GM18868 (cell line): ENCODE measurements at regions not wholly inside any gene's neighbourhood (a gene's known extent, or its start where the extent isn't known, plus 50 kb on each side); places are given as distances from the start of the nearest gene placed in this dataset.

Experiments used
- ATAC-seq: cut with Tn5 transposase; IDR thresholded peaks from one replicate; pipeline ENCODE4 v1.9.1; 2021; ENCODE audit warnings: mild to moderate bottlenecking, moderate library complexity; ENCODE audit not compliant: unreplicated experiment

DNA sequence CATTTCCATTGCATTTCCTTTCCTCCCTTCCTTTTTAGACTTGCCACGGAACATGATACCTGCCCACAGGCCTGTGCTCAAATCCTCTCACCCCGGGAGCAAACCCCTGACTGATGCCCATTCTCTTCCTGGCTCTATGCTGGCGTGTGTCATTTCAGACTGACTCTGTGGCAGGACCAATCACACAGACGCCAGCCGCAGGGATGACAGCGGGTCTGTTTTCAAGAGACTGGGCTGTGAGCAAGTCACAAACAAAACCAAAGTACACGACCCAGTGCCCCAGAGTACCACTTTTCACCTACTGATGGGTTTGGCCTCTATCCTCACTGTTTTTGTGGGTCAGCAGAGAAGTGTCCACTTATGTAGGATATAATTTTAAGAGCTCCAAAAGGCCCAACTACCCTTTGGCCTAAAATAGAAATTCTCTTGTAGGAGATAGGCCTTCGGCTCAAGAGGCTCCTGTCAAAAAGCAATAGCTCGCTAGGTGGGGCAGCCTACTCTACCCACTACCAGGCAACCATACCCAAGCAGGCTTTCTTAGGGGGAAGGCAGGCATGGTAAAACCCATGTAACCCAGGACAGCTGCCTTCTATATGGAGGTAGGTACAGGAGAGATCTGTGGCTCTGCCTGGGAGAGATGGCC is 215.7 kb downstream of the CDC5L start:
- ATAC-seq = no peak

GRCh38 chr6:44606504-44606903 is 219.0 kb downstream of the CDC5L start:
- ATAC-seq = no peak

- no peak for ATAC-seq
Observed at GRCh38 chr6:44606976-44607375, 219.5 kb downstream of the CDC5L start.

GRCh38 chr6:44608175-44608574 is 220.7 kb downstream of the CDC5L start:
- ATAC-seq = no peak

GRCh38 chr6:44609051-44609612 is 221.6 kb downstream of the CDC5L start:
- ATAC-seq = no peak

GRCh38 chr6:44614396-44614795 is 226.9 kb downstream of the CDC5L start:
- ATAC-seq = no peak

DNA sequence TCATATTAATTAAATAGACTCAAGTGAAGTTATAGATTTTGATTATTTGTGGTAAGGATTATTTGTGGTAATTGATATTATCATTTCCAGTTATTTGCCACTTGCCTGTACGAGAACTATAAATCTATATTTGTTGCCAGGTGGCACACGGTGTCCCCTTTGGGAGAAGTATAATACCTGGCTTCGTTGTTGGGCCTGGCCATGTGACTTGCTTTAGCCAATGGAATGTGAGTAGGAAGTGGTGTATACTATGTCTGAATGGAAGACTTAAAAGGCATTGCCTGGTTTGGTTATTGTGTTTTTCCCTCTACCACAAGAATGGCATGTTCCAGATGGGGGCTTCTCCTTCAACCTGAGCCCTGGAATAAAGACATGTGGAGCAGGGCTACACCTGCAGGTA is 228.1 kb downstream of the CDC5L start:
- ATAC-seq = no peak

DNA sequence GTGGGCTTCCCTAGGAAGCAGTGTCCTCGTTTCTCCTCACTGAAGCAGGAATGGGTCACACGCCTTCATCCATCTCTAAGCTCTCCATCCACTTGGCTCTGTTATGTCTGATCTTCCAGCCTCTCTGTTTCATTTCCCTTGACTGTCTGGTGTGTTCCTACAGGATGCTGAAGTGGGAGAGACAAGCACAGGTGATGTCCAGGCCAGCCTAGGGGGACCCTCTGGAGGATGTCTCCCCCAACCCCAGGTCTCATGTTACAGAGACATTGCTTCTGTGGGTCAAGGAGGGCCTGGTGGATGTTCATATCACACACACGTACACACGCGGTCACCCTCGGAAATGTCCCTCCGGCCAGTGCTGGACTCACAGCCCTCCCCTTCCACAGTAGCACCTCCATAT is 229.9 kb downstream of the CDC5L start:
- no peak for ATAC-seq

GRCh38 chr6:44618371-44618770 is 230.9 kb downstream of the CDC5L start:
- no peak for ATAC-seq

DNA sequence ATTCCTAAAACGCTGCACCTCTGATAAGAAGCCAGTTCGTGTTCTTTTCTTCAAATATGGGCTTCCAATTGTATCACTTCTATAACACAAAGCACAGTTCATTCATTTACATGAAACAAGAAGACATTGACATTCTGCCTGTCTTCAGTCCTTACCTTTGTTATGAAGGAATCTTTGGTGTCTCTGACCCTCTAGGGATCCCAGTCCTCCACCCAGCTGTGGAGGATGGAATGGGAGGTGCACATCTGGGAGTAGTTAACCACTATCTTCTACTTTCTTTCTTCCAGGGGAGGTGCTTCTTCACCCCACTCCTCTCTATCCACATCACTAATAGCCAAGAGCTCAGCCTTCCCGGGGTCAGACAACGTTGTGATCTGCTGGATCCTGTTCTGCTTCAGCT is 233.4 kb downstream of the CDC5L start:
- ATAC-seq = no peak

DNA sequence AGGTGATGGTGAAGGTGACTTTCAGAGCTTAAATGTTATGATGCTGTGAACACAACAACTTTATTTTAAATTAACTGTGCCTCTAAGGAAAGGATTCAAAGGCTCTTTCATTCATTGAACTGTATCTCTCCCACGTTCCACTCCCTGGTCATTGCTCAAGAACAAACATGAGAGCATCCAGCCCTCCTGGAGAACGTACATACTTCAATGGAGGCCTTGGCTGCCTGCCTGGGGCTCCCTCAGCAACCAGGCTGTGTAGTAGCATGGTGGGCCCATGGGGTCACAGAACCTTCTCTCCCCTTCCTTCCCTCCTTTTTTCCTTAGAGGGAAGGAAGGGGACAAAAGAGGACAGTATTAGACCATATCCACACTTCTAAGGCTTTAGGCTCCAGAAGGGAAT is 234.3 kb downstream of the CDC5L start:
- ATAC-seq = no peak

DNA sequence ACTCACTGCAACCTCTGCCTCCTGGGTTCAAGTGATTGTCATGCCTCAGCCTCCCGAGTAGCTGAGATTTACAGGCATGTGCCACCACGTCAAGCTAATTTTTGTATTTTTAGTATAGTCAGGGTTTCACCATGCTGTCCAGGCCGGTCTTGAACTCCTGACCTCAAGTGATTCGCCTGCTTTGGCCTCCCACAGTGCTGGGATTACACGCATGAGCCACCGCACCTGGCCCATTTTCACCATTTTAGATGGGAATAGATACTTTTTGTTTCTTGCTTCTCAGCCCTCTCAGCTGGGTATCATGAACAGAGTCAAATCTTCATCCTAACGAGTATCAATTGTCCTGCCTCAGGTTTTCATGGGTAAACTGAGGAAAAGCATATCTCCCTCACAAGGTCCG is 235.0 kb downstream of the CDC5L start:
- ATAC-seq = no peak

DNA sequence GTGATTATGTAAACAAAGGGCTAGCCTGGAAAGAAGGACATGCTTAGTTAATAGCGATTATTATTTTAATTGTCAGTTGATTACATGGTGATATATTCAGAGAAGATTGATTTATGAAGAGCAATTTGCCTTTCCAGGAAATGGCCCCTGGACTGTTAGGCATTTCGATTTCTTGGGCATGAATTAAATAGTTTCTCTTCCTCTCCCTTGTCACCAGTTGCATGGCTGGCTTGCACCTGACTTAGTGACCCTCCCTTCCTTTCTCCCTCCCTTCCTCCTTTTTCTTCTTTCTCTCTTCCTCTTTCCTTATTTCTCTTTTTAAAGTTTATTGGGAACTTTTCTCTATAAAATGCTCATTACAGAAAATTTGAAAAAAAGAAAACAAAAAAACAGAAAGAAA is 235.4 kb downstream of the CDC5L start:
- ATAC-seq = no peak

DNA sequence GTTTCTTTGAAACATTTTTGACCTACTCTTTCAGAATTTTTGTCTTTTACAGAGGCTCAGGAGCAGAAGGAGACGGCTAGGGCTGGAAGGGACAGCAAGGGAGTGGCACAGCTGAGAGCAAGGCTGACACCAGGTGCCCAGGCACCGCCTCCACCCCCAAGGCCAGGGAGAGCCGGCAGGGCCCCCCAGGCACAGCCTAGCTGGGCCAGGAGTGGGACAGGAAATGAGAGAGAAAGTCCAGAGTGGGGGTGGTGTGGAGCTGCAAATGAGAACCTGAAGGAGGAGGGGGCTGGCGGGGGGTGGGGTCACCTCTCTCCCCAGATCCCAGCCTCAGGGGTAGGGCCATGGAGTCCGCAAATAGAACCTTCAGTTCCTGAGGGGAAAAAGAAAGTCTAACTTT is 236.7 kb downstream of the CDC5L start:
- no peak for ATAC-seq

DNA sequence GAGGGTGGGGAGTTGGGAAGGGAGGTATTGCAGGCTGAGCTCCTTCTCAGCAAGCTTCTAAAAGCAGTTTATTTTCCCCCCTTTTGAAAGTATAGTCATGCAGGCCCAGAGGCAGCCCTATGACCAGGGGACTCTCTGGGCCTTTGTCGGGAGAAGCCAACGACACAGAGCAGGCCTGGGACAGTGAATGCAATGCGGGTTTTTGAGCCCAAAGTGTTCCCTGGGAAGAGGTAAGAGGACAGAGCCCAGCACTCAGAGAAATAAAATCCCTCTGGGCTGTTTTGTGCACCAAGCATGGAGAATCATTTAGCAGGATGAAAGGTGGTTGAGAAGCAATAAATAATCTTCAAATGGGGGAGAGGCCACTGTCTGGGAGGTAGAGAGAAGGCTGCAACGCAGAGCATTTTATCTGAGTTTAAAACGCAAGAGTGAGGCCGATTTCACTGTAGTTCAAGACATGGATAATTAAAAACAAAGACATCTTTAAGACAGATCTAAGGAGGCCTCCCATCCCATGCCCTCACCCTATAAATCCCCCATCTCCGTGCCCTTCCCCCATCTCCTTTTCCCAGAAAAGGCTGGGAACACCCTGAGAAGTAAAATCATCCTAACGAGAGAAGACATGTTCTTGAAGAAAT is 237.5 kb downstream of the CDC5L start:
- ATAC-seq = no peak

DNA sequence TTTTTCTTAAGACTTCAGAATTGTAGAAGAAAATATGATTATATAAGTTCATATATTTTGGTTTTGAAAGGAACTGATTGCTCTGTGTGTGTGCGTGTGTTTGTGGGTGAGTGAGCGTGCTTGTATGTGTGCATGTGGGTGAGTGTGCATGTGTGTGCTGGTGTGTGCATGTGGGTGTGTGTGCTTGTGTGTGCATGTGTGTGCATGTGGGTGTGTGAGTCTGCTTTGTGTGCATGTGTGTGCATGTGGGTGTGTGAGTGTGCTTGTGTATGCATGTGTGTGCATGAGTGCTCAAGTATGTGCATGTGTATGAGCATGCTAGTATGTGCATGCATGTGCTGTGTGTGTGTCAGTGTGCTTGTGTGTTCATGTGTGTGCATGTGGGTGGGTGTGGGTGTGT is 238.5 kb downstream of the CDC5L start:
- ATAC-seq = no peak

GRCh38 chr6:44626616-44627015 is 239.1 kb downstream of the CDC5L start:
- no peak for ATAC-seq

- no peak for ATAC-seq
Observed at GRCh38 chr6:44627091-44627882, 239.8 kb downstream of the CDC5L start.

- no peak for ATAC-seq
Observed at GRCh38 chr6:44627883-44628271, 240.4 kb downstream of the CDC5L start.

DNA sequence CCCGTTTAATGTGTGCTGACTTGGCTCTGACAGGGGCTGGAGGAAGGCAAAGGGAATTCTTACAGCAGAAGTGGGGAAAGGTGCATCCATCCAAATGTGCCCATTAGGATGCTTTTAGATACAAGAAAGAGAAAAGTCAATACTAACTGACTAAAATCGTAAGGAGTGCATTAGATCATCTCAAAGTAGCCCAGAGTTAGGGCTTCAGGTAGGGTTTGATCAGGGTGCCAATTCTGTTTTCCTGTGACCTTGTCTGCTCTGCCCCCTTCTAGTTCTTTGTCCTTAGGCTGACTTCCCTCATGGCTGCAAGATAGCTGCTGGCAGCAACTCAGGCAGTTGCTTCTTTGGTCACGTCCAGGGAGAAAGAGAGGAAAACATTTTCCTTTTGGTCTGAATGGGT is 240.8 kb downstream of the CDC5L start:
- no peak for ATAC-seq

GRCh38 chr6:44629636-44630035 is 242.1 kb downstream of the CDC5L start:
- no peak for ATAC-seq
